GM18519 (cell line): ENCODE measurements at regions not wholly inside any gene's neighbourhood (a gene's known extent, or its start where the extent isn't known, plus 50 kb on each side); places are given as distances from the start of the nearest gene placed in this dataset.
"Not testable (repeated sequence)": the region's sequence is repeated elsewhere in the genome, so short reads cannot be mapped to it uniquely, and the experiment has no call there.

ENCODE experiments used
- ATAC-seq: cut with Tn5 transposase; IDR thresholded peaks from one replicate; pipeline ENCODE4 v1.9.1; 2021; ENCODE audit warnings: mild to moderate bottlenecking, moderate library complexity; ENCODE audit not compliant: unreplicated experiment, low FRiP score

DNA sequence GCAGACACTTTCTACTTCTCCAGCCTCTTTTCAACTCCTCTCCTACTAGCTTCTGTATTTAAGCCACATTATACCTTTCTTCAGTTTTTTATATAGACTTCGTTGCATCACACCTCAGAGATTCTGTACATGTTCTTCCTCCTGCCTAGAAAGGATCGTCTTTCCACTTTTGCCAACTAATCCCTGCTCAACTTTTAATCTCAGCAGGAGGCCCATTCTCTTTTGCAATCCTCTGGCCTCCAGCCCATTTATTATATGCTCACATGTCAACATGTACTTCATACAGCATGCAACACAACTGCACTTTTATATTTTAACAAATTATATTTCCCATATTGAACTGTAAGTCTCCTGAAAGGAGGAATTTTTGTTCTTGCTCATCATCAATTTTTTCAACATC, 476.5 kb upstream of the SMIM31 start:
- ATAC-seq = not testable (repeated sequence)

DNA sequence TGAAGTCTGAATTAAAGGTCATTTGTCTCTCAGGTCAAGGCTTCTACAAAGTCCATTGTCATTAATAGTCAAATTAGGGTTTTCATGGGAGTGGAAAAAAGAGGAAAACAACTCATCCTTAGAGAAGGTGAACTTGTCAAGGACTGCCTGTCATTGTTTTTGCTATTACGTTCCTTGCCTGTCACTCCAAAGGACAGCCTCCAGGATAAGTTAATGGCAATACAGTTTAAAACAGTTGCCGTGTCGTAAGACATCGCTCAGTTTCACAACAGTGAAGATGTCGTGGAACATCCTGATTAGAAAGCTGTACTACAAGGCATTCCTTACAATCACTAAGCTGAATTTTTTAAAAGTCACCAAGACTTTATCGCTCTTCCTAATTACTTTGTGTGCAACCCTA, 466.8 kb upstream of the SMIM31 start:
- no peak for ATAC-seq

GRCh38 chr4:164288578-164288977, 465.4 kb upstream of the SMIM31 start:
- ATAC-seq = no peak

DNA sequence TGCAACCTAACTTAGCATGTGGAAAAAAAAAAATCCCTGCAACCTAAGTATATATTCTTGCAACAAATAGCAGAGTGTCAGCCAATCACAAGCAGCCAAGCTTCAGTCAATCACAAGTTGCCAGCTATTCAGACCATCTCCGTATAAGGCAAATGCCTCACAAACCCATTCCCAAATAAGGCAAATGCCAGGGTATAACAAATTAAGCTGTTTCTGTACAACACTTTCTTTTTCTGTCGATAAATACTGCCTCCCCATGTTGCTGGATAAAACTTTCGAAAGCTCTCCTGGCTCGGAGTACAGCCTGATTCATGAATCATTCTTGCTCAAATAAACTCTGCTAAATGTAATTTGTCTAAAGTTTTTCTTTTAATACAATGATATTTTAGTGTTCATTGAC, 460.7 kb upstream of the SMIM31 start:
- ATAC-seq = no peak

- ATAC-seq = no peak
Measured at GRCh38 chr4:164293743-164294142, 460.2 kb upstream of the SMIM31 start.

DNA sequence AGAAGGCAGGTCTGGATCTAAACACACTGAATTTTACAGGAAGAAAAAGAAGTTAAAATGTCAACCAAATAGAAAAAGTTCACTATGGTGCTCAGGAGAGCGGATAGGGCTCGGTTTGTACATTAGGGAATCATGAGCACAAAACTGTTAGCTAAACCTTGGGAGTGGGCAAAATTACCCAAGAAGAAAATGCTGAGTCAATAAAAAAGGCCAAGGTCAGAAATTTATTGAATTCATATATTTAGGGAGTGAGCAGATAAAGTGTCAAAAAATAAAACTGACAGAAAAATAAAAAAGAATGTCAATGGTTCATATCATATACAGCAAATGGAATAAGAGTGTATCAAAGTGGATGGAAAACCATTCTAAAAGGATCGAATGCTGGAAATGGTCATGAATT, 452.5 kb upstream of the SMIM31 start:
- ATAC-seq = no peak

- peak; percentile 90 for ATAC-seq
Measured at GRCh38 chr4:164304101-164304639, 449.8 kb upstream of the SMIM31 start.

DNA sequence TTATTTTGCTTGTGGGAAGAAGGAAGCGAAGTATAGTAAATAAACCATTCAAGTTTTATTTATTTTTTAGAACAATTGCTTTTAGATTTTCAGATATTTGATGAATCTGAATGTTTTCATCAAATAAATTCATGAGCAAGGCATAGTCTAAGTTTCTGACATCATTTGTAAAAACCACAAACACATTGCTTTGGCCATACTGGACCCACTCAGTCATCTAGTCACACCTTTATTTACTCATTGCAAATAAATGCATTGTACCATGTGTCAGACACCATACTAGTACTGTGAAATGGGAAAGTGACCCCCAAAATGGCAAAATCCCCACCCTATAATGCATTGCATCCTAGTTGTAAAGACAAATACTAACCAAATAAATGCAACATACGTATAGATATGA, 449.1 kb upstream of the SMIM31 start:
- no peak for ATAC-seq

DNA sequence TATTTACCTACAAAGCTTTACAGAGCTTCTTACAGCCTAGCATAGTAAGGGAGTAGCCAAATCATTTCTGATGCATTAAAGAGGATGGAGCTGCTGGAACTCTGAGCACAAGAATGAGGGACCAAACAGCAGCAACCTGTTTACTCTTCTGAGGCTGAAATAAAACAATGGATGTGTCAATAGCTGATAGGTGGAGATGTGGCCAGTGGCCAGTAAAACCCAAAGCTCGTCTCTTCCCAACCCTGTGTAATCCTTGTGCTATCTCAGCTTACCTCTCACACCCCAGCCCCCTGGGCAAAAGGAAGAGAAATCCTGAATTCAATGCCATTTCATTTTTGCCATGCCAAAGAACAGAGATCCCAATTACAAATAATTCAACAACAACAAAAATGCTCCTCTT, 446.7 kb upstream of the SMIM31 start:
- ATAC-seq = no peak

GRCh38 chr4:164312671-164313070, 441.3 kb upstream of the SMIM31 start:
- no peak for ATAC-seq

GRCh38 chr4:164313853-164314252, 440.1 kb upstream of the SMIM31 start:
- ATAC-seq = no peak

DNA sequence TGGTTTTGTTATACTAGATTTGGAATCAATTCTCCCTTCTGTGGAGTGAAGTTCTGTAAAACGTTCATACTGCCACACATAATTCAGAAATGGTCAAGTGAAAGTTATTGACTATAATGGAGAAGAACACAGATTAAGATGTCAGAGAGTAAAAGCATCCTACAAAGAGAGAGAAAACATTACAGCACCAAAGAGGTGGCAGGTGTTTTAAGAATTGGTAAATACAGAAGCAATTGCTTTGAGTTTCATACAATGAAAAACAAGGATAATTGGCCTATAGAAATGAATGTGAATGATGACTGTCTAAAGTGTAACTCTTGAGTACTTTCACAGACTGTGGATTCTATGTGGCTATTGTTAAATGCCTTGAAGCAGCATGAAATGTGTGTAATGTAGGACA, 435.6 kb upstream of the SMIM31 start:
- ATAC-seq = no peak

DNA sequence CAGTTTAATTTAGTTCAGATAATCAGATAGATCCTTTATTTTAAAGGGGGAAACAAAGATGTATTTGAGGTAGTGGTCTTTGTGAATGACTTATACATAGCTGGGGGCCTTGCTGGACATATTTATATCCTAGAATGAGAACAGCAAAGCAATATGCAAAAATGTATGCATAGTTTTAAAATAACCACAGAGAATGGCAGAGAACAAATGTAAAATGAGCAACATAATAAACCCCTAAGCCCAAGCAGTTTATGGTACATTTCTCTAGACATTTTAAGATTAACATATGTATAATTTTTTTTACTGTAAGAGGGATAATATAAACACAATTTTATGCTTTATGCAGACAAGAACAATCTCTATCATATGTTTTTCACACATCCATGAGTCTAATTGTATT, 434.2 kb upstream of the SMIM31 start:
- no peak for ATAC-seq

DNA sequence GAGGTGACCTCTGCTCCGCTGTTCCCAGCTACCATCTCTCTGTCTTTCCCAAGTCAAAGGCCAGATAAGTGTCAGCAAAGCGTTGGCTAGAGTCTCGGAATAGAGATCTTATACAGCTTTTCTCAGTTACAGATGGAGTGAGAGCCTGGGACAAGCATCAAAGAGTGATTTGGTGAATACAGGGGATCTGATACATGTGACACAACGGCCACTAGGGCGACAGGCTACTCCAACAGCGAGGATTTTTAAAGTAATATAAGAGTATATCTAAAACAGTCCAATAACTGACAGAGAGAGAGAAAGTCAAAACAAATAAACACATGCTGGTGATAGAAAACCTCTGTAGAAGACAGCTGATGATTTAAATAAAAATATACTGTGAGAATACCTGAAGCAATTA, 433.1 kb upstream of the SMIM31 start:
- no peak for ATAC-seq

DNA sequence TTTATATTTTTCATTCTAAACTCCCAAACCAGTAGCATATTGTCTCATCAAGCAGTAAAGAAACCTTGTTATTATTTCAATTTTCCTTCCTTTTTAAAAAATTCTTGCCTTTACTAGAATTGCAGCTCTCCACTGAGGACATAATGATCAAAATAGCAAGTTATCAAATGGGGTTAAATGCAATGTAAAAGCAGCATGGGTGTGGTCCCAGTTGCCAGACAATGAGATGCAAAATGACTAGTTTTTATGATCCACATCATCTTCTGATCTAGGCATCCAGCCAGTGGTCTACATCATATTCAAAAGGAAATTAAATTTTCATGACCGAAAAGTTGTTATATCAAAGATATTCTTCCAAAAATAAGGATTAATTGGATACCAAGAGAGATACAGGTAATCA, 427.9 kb upstream of the SMIM31 start:
- ATAC-seq = no peak

DNA sequence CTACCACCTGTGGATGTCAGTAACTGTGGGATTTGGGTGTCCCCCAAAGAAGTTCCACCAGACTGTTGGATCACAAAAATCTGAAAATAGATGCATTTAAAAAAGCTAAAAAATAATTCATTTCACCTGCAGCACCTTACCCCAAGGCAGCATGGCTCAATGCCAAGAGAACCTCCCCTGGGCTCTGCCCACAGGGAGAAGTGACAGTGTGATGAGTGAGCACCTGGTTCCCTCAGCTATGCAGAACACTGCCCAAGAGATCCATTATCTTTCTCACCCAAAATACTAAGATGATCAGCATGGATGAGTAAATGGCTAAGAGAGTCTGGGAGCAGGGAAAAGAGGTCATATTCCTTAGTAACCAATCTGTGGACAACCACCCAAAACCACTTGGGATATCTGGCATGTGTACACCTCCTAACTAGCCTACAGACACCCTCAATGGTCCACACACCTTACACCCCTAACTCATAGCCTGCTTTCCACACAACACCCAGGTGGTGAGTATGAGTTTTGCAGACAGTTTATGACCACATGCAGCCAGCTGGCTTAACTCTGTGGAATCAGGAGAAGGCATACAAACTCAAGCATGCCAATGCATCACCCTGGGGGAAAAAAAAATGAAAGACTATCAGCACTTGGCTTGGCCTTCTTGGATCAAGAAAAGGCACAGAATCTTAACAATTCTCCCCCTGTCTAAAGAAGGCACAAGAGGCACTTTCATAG, 416.5 kb upstream of the SMIM31 start:
- ATAC-seq = no peak

DNA sequence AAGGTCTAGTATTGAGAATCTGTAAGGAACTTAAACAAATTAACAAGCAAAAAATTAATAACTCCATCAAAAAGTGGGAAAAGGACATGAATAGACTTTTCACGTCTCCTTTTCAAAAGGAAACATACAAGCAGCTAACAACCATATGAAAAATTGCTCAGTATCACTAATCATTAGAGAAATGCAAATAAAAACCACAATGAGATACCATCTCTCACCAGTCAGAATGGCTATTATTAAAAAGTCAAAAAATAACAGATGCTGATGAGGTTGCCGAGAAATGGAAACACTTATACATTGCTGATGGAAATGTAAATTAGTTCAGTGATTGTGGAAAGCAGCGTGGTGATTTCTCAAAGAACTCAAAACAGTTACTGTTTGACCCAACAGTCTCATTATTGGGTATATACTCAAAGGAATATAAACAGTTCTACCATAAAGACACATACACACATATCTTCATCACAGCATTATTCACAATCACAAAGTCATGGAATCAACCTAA, 410.4 kb upstream of the SMIM31 start:
- ATAC-seq = no peak

DNA sequence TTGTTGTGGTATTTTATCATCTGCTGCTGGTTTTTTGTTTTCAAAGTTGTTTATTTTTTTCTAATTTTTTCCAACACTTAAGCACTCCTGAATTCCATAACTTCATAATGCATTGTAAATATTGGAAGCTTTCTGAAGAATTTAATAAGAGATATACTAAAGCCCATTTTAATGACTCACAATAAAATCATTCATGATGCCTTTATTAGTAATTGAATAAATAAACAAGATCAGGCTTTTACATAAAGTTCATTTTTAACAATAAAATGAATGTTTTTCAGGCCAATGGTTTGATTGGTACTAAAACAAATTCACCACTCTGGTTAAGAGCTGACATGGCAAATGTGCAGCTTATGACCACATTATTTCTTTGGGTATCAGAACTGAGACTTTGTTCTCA, 408.2 kb upstream of the SMIM31 start:
- ATAC-seq = no peak

DNA sequence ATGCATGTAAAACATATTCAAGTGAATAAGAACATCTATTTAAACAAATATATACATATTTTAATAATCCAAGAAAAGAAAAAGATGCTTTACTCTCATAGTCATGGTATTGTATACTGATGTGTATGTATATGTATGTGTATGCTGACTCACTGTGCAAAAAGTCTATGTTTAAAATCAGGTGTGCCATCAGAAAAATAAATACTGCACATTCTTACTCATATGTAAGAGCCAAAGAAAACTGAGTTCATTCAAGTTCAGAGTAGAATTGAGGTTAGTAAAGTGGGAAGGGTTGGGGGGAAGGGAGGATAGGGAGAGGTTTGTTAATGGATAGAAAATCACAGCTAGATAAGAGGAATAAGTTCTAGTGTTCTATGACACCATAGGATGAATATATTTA, 403.9 kb upstream of the SMIM31 start:
- ATAC-seq = no peak

- ATAC-seq = not testable (repeated sequence)
Measured at GRCh38 chr4:164350716-164351115, 403.2 kb upstream of the SMIM31 start.

GRCh38 chr4:164357957-164358356, 396.0 kb upstream of the SMIM31 start:
- no peak for ATAC-seq

- no peak for ATAC-seq
Measured at GRCh38 chr4:164358400-164358799, 395.5 kb upstream of the SMIM31 start.
